Right hindlimb (tissue), 1 donor: ENCODE measurements at regions not wholly inside any gene's neighbourhood (a gene's known extent, or its start where the extent isn't known, plus 50 kb on each side); places are given as distances from the start of the nearest gene placed in this dataset.

Experiments
- DNase-seq: peaks from one replicate; pipeline ENCODE4 v3.0.0-alpha.2; 2018

DNA sequence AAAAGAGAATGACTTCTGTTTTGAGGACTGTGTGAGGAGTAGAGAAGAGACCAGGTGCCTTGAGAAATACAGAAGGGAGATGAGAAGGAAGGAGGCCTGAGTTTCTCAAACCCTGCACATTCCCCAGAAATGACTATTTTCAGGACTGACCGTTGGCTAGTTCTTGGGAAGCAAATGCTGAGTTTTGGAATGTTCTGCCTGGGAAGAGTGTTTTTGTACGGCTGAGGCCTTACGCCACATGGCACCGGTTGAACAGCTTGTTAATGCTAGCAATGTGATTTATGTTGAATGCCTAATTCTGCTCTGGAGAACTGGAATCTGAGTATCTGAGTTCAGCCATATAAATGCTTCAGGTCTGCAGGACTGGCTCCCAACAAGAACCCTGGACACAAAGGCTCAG is 152.7 kb upstream of the ADAMTS16 start:
- no peak for DNase-seq

DNA sequence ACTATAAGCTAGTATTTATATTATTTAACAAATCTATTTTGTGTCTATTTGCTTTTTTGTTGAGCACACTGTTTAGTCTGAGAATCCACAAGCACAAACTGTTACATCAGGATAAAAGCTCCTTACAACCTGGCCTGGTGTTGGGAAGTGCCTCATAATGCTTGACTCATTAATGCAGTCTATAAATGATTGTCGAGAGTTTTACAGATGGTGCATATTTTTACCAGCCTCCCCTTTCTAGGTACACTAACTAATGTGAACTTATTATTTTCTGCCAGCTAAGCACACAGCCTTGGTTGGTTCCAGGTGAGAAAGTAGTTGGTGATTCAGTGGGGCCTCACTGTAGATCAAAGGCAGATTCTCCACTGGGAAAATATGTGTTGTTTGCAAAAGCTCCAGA is 151.0 kb upstream of the ADAMTS16 start:
- no peak for DNase-seq

DNA sequence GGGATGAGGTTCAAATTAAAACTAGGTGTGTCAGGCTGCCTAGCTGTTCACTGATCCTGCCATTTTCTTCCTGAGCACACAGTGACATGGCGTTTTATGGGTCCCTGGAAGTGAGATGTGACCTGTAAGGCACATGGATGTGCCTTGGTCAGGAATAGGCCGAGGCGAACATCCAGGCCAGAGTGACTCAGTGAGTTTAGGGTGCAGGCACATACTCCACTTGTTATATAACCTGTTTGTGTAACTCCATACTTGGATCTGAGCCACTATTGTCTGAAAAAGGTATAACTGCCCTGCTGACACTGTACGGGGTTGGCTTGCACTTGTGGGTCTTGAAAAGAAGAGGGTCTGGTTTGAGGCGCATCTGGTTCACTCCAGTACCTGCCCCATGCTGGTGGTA is 150.1 kb upstream of the ADAMTS16 start:
- no peak for DNase-seq

DNA sequence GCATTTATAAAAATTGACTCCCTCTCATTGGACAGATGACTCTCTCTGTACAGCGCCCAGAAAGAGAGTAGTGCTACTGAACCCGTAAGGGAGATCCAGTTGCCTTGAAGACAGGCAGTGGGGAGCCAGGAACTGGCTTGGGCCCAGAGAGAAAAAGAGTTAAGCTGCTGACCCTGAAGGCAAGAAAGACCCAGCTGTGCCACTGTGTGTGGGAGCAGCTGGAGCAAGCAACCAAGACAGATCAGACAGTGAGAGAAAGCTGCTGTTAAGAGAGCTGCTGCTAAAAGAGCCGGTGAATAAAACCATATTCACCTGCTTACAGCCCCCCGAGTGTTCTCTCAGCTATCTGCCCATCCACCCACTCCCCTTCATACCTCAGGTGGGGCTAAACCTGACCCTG is 149.7 kb upstream of the ADAMTS16 start:
- DNase-seq = no peak

DNA sequence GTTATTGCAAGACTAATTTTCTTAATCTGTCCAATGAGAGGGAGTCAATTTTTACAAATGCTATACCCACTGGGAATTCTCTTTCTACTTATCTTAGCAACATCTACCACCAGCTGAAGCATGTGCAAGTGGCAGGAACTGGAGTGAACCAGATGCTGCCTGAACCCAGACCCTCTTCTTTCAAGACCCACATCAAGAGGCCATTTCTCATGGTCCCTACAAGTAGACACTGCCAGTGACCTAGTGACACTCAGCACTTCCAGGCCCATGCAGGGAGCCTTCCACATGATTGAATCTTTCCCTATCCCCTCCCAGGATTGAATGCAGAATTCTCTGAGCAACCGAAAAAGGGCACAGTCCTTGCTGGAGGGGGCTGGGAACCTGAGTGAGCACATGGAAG is 148.2 kb upstream of the ADAMTS16 start:
- no peak for DNase-seq

DNA sequence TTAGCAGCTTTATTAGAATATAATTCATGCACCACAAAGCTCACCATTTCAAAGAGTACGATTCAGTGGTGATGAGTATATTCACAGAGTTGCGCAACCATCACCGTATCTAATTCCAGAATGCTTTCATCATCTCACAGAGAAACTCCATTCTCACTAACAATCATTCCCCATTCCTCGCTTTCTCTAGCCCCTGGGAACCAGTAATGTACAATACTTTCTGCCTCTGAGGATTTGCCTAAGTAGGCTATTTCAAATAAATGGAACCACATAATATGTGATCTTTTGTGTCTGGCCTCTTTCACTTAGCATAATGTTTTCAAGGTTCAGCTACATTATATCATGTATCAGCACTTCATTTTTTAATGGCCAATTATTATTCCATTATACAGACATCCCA is 145.1 kb upstream of the ADAMTS16 start:
- no peak for DNase-seq

DNA sequence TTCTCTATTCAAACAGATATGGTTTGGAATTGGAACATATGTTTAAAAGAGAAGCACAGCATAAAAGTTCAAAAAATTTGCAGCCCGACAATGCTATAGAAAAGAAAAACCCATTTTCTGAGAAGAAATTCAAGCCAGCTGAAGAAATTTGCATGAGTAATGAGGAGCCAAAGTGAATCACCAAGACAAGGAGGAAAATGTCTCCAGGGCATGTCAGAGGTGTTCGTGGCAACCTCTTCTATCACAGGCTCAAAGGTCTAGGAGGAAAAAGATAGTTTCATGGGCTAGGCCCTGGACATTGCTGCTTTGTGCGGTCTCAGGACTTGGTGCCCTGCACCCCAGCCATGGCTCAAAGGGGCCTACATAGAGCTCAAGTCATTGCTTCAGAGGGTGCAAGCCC is 134.8 kb upstream of the ADAMTS16 start:
- no peak for DNase-seq

DNA sequence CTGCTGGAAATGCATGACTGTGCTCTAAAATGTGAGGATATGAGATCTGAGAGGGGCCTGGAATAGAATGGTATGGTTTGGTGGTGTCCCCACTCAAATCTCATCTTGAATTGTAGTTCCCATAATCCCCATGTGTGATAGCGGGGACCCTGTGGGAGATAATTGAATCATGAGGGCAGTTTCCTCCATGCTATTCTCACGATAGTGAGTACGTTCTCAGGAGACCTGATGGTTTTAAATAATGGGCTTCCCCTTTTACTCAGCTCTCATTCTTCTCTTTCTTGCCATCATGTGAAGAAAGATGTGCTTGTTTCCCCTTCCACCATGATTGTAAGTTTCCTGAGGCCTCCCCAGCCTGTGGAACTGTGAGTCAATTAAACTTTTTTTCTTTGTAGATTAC is 133.6 kb upstream of the ADAMTS16 start:
- no peak for DNase-seq

DNA sequence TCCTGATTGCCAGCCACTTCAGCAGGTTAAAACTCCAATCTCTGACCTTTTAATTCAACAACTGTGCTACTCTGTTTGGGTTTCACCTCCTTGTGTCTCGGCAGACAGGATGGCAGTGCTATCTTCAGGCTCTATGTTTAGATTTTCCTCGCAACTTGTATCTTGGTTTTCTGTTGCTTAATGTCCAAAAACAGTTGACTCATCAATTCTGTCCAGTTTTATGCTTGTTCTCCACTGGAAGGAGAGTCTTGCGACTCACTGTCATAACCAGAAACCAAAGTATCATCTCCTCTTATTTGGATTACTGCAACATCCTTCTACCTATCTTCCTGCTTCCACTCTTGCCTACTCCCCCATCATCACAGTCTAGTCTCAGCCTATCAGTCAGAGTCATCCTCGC is 130.9 kb upstream of the ADAMTS16 start:
- no peak for DNase-seq

DNA sequence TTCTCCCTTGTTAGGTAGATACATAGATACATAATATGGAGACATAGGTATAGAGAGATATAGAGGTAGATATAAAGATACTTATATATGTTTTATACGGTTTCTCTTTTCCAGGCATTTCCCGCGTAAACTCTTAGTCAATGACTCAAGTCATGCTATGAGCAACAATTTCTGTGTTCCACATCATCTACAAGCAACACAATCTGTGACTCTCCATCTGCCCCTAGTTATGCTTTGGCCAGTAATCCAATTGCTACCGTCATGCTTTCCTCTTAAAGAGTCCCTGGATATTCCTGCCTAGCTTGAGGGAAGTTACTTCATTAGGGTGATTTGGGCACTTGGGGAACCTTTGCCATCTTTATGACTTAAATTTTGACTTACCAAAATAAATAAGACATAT is 129.0 kb upstream of the ADAMTS16 start:
- no peak for DNase-seq

DNA sequence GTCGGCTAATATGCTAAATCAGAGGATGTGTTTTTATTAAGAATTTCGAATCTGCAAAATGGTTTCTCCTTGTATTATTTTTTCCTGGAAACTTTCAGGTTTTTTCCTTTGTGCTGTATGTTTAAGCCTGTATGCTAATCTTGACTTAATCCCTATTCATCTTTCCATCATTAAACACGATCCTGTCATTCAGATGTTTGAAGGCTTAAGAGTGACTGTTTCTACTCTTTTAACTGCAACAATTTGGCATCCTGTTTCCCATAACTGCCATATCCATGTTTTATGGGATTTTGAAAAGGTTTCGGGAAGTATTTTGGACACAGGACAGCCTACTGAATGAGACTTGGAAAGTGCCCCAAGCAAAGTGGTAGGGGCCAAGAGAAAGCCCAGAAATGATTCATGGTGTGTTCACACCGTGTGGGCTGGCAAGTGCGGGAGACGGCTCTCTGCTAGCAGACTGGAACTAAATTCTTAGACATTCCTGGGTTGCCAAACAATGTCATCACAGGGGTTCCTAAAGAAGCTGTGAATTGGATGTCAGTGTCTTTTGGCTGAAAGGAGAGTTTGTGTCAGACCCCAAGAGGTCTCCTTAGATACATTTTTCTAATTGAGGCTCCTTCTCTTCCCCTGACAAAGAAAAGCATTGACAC is 125.4 kb upstream of the ADAMTS16 start:
- DNase-seq = peak; percentile 75

DNA sequence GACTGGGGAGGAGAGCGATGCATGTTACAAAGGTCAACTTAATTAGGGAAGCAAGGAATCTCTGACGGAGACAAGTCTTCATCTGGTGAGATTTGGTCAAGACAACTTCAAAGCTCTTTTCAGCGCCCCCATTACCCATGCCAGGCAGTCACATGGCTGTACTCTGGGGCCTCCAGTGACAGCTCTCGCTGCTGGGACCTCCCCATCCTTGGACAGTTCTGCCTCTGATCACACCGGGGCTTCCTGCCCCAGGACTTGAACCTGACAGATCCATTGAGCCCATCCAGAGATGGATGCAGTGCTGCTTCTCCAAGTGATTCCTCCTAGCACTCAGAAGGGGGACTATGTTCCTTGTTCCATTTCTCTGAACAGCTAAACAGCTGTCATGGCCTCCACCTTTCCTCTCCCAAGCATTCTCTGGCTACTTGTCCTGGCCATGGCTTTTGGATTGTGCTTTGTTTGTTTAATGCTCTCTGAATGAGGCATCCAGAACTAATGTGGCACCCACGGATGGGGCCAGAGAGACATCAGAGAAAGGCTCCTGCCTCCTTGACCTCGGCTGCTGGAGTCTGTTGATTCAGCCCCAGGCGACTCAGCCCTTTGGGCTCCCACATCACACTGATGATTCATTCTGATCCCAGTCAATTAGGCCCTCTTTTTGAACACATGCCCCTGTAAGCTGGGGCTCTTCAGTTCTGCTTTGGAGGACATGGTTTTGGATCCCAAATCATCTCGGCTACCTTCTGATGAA is 122.1 kb upstream of the ADAMTS16 start:
- DNase-seq = no peak

DNA sequence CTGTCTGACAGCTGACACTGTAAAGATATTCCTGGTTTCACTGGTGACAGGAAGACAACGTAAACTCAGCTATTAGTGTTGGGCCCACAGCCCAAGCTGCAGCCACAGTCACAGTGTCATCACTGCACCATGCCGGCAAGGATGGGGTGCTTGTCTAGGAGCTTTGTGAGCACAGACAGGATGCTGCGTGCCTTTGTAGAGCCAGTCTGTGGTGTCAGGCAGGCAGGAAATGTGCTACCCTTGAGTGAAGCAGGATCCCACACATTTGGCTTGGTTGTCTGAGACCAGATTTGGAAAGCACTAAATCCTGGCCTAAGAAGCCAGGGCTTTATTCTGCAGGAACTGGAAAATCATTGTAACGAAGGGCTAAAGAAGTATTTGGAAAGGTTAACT is 121.6 kb upstream of the ADAMTS16 start:
- peak; percentile 34 for DNase-seq

DNA sequence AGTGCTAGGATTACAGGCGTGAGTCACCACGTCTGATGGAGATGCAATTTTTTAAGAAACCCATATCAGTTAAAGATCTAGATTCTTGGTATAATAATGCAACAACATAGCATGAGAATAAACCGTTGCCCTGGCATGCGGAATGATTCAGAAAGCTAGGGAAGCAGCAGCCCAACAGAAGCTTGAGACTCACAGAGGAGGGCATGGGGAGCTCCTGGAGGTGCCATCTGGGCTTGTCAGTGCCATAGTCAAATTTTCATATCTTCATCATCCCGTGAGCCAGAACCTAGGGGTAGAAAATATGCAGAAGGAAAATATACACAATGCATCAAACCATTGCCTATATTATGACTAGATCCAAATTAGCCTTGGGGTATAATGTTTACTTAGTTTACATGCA is 118.7 kb upstream of the ADAMTS16 start:
- no peak for DNase-seq

DNA sequence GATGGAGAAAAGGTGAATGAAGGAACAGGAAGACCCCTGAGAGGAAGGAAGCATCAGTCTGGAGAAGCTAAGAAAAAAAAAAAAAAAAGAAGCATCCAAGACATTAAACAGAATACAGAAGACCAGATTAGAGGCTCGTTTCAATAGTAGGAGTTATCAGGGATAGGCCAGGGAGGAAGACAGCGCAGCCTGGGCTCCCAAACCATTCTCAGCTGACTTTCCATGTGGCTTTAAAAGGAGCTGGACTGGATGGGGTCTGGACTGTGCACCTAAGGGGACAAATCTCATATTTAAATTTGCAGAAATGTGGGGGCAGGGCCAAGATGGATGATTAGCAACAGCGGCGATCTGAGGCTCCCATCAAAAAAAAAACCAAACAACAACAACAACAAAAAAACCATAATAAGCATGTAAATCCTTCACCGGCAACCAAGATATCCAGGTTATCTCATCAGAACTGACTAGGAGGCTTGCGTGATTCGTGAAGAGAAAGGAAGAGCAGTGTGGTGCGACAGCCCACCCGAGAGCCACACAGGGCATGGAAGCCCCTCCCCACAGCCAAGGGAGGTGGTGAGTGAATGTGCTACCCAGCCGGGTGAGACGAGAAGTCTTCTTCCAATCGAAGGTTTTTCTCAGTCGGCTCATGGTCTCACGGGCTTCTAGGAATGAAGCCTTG is 114.9 kb upstream of the ADAMTS16 start:
- DNase-seq = no peak

DNA sequence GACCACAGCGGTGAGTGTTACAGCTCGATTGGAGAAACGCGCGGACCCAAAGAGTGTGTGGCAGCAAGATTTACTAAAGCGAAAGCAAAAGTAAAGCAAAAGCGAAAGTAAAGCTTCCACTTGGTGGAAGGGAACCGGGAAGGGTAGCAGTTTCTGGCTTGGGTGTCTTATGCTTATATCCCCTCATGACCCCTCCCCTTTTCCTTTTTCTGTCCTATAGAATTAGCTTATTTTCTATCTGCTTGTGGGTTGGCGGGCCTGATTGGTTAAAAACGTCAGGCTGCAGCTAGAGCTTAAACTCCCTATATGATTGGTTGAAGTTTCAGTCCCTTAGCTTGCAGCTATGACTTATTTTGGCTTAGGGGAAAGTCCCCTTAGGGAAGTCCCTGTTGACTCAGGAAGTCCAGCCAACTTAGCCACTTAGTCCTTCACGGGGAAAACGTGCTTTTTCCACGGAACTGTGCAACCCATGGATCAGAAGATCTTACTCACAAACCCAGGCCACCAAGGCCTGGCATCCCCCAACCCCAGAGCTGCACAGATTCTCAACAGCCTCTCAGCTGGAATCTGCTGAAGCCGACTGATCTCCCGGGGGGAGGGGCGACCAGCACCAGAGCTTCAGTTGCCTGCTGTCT is 114.2 kb upstream of the ADAMTS16 start:
- DNase-seq = no peak

DNA sequence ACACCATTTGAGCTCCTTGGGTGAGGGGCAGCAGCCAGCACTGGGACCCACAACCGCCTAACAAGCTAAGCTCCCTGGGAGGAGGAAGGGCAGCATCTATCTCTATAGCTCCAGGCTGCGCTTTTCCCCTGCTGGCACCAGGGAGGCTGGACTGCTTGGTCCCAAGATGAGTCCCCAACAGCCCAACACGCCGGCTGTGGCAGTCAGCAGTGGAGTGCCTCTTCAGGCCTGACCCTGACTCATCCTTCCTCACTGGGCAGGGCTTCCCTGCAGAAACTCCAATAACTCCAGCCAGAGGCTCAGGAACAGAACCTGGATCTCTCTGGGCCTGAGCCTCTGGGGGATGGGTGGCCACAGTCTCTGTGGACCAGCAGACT is 113.7 kb upstream of the ADAMTS16 start:
- no peak for DNase-seq

DNA sequence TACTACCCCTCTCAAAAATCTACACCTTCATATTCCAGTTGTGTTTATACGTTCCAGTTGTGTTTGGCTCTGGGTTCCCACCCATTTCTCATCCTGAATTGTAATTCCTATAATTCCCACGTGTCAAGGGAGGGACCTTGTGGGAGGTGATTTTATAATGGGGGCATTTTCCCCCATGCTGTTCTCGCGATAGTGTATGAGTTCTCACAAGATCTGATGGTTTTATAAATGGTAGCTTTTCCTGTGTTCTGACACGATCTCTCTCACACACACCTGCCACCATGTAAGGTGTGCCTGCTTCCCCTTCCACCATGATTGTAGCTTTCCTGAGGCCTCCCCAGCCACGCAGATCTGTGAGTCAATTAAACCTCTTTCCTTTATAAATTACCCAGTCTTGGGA is 108.5 kb upstream of the ADAMTS16 start:
- no peak for DNase-seq

DNA sequence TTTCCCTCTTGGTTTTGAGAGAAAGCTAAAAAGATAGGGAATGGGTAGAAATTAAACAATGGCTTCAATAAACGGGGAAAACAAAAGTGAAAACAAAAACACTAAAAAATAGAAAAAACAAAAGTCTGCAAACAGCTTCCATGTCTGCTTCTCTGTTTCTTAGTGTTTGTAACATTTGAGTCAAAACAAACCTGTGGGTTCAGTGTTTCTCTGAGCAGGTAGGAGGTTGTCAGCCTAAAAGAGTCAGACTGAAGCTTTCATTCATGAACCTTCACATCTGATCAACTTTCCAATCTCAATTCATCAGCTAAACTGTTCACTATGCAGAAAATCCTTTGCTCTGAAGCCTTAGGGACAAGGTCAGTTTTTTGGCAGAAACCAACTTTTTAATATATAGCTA is 102.5 kb upstream of the ADAMTS16 start:
- no peak for DNase-seq

DNA sequence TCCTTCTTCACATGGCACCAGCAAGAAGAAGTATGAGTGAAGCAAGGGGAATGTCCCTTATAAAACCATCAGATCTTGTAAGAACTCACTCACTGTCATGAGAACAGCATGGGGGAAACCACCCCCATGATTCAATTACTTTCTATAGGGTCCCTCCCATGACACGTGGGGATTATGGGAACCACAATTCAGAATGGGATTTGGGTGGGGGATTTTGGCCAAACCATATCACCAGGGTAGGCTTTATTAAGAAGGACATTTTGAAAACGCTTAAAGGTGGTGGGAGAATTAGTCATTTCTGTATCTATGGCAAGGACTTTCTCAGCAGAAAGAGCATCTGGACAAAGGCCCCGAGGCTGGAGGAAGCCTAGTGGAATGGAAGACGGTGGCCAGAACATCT is 100.2 kb upstream of the ADAMTS16 start:
- no peak for DNase-seq

DNA sequence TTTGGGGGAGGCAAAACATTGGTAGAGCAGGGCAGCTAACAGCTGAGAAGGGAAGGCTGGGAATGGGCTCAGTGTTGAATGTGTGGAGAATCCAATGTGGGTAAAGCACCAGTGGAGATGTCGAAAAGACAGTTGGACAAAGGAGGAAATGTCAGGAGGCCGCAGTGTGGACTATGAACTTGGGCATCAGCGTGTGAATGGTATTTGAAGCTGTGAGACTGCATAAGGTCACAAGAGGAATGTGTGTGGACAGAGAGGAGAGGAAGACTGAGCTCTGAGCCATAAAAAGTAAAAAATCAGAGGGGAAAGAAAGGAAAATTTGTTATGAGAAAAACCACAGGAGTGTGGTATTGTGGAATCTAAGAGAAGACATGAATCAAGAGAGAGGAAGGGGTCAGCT is 99.4 kb upstream of the ADAMTS16 start:
- DNase-seq = no peak

DNA sequence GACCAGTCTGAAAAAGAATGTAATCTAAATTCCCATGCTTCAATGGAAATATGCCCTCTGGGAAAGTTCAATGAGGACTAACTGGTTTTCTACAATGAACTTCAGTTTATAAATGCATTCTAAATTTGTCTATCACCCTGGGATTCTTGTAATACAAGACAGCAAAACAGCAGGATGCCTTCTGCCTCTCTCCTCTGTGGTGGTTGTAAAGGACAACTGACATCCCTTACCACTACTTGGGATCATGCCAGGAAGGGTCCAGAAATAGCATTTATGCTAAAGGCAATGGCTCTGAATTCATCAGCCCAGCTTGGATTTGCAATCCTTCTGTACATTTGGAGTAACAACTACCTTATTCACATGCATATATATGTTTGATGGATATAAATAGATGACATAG is 97.3 kb upstream of the ADAMTS16 start:
- DNase-seq = no peak

DNA sequence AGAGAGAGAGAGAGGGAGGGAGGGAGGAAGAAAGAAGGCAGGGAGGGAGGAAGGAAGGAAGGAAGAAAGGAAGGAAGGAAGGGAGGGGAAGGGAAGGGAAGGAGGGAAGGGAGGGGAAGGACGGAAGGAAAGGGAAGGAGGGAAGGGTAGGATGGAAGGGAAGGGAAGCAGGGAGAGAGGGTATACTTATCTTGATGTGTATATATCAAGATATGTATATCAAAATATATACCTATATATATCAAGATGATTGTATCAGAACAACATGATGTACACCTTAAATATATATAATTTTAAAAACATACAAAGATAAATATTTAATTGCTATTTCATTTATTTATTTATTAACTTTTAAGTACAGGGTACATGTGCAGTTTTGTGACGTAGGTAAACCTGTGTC is 96.8 kb upstream of the ADAMTS16 start:
- no peak for DNase-seq

DNA sequence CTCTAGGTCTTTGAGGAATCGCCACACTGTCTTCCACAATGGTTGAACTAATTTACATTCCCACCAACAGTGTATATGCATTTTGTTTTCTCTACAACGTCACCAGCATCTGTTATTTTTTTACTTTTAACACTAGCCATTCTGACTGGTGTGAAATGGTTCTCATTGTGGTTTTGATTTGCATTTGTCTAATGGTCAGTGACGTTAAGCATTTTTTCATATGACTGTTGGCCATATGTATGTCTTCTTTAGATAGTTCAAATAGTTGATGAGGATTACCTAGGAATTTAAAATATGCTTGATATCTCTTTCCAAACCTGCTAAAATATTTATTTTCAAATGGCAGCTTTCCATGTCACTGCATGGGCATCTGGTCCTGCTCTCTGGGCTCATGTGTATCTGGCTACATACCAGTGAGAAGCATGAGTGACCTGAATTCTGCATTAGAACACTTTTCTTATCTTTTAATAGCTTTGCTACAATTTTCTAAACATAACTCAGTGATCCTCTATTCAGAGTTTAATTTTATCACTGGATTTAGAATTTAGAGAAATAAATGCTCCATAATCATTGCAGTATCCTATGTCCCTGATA is 95.8 kb upstream of the ADAMTS16 start:
- no peak for DNase-seq
